ENCODE measurements at regions not wholly inside any gene's neighbourhood (a gene's known extent, or its start where the extent isn't known, plus 50 kb on each side); places are given as distances from the start of the nearest gene placed in this dataset.

- no peak for TF ChIP-seq LEF1 (IDR thresholded peaks at IDR 0.05; ENCODE audit: borderline replicate concordance)
- TF ChIP-seq FOXM1 (IDR thresholded peaks at IDR 0.05; ENCODE audit: borderline replicate concordance) = no peak
- no peak for TF ChIP-seq BHLHE40 (IDR thresholded peaks at IDR 0.05; ENCODE audit: borderline replicate concordance)
- no peak for TF ChIP-seq PKNOX1 (IDR thresholded peaks at IDR 0.05)
These were observed 1264.3 kb upstream of the ALCAM start for GRCh38 chr3:104102386-104102785.

Data from HEK293T (cell line).